ENCODE measurements at regions not wholly inside any gene's neighbourhood (a gene's known extent, or its start where the extent isn't known, plus 50 kb on each side); places are given as distances from the start of the nearest gene placed in this dataset.
"Not testable (repeated sequence)": the region's sequence is repeated elsewhere in the genome, so short reads cannot be mapped to it uniquely, and the experiment has no call there.

DNA sequence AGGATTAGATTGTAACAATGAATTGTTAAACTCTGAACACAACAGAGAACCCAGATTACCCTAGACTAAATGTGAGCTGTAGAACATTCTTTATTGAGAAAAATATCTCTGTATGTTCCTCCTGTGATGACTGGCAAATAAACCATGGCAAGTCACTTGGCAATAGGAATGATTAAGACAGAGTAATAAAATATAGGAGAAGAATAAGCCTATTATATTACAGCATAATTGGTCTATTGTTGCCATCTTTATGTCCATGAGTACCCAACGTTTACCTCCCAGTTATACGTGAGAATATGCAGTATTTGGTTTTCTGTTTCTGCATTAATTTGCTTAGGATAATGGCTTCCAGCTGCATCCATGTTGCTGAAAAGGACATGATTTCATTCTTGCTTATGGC is 211.2 kb upstream of the AVPR1A start:
- TF ChIP-seq, protein P1, sequence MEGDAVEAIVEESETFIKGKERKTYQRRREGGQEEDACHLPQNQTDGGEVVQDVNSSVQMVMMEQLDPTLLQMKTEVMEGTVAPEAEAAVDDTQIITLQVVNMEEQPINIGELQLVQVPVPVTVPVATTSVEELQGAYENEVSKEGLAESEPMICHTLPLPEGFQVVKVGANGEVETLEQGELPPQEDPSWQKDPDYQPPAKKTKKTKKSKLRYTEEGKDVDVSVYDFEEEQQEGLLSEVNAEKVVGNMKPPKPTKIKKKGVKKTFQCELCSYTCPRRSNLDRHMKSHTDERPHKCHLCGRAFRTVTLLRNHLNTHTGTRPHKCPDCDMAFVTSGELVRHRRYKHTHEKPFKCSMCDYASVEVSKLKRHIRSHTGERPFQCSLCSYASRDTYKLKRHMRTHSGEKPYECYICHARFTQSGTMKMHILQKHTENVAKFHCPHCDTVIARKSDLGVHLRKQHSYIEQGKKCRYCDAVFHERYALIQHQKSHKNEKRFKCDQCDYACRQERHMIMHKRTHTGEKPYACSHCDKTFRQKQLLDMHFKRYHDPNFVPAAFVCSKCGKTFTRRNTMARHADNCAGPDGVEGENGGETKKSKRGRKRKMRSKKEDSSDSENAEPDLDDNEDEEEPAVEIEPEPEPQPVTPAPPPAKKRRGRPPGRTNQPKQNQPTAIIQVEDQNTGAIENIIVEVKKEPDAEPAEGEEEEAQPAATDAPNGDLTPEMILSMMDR (IDR thresholded peaks at IDR 0.05; ENCODE audit: poor library complexity, severe bottlenecking): no peak

DNA sequence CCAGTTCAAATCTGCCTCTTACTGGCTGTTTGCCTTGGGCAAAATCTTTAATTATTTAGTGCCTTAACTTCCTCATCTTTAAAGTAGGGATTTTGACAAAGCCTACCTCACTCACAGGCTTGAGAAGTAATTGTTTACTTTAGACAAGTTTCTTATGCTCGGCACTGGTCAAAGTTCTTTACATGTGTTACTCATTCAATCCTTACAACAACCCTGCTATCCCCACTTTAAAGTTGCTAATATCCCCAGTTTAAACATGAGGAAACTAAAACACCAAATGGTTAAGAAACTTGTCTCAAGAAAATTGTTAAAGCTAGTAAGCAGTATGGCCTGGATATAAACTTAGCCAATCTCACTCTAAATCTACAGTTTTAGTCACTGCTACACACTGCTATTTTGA is 204.0 kb upstream of the AVPR1A start:
- ATAC-seq (ENCODE audit: low read depth) (no peak), DNase-seq (ENCODE audit: low spot score) (no peak)
- Histone ChIP-seq H3K9me3 (ENCODE audit: severe bottlenecking) (no peaks in the 10 kb centered on the region), H3K27me3 (ENCODE audit: insufficient read depth, poor library complexity, severe bottlenecking) (peaks cover 12% of the 10 kb centered on the region), H3K27ac (ENCODE audit: poor library complexity, severe bottlenecking) (no peak overlapping the region), H3K4me3 (ENCODE audit: severe bottlenecking) (no peak overlapping the region), H3K36me3 (ENCODE audit: low read depth) (no peaks in the 10 kb centered on the region), H3K4me1 (ENCODE audit: insufficient read depth, poor library complexity, severe bottlenecking) (peaks cover 4% of the 10 kb centered on the region)
- TF ChIP-seq, protein P1 (IDR thresholded peaks at IDR 0.05; ENCODE audit: poor library complexity, severe bottlenecking): no peak

More for the DNA sequence above, 211.2 kb upstream of the AVPR1A start:
- Histone ChIP-seq H3K27ac (ENCODE audit: poor library complexity, severe bottlenecking) (no peak overlapping the region), H3K36me3 (ENCODE audit: low read depth) (no peaks in the 10 kb centered on the region), H3K27me3 (ENCODE audit: insufficient read depth, poor library complexity, severe bottlenecking) (peaks cover 19% of the 10 kb centered on the region), H3K4me1 (ENCODE audit: insufficient read depth, poor library complexity, severe bottlenecking) (no peaks in the 10 kb centered on the region), H3K4me3 (ENCODE audit: severe bottlenecking) (no peak overlapping the region), H3K9me3 (ENCODE audit: severe bottlenecking) (no peaks in the 10 kb centered on the region)
- DNase-seq (ENCODE audit: low spot score) (no peak), ATAC-seq (ENCODE audit: low read depth) (no peak)

DNA sequence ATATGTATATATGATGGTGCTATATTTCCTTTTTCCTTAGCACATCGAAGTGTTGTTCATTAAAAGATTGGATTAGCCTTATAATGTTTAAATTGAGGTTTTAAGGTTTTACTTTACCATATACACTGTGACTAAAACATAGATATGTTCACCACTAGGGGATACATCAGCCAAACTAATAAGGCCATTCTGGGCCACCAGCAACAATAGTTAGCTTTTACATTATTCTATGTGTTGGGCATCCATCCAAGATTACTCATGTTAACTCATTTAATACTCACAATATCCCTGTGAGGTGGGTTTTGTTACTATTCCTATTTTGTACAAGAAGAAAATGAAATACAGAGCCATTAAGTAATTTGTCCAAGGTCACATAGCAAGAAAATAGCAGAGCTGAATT is 202.6 kb upstream of the AVPR1A start:
- DNase-seq (ENCODE audit: low spot score) (no peak), ATAC-seq (ENCODE audit: low read depth) (peak; percentile 78)
- no peak overlapping the region for H3K4me3 ChIP-seq (ENCODE audit: severe bottlenecking)
- peaks cover 4% of the 10 kb centered on the region for H3K4me1 ChIP-seq (ENCODE audit: insufficient read depth, poor library complexity, severe bottlenecking)
- TF ChIP-seq, protein P1 (IDR thresholded peaks at IDR 0.05; ENCODE audit: poor library complexity, severe bottlenecking): peak; percentile 39
- H3K36me3 ChIP-seq (ENCODE audit: low read depth): no peaks in the 10 kb centered on the region
- H3K9me3 ChIP-seq (ENCODE audit: severe bottlenecking): no peaks in the 10 kb centered on the region
- H3K27me3 ChIP-seq (ENCODE audit: insufficient read depth, poor library complexity, severe bottlenecking): peaks cover 8% of the 10 kb centered on the region
- no peak overlapping the region for H3K27ac ChIP-seq (ENCODE audit: poor library complexity, severe bottlenecking)

DNA sequence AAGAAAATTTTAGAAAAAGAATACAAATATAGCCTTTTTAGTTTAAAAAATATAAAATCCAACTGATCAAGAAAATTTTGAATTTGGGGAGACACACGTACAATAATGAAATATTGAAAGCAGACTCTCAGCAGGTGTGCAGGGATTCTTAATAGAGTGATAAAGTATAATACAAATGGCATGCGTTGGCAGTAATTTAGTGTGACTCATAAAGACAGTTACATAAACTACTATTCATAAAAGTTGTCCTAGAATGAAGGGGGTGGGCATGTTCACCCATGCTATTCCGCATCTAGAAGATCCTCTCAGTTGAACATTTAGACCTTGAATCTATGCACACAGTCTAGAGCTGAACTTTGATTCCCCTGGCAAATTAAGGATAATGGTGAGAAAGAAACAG is 200.4 kb upstream of the AVPR1A start:
- peaks cover 4% of the 10 kb centered on the region for H3K4me1 ChIP-seq (ENCODE audit: insufficient read depth, poor library complexity, severe bottlenecking)
- TF ChIP-seq, protein P1 (IDR thresholded peaks at IDR 0.05; ENCODE audit: poor library complexity, severe bottlenecking): no peak
- H3K36me3 ChIP-seq (ENCODE audit: low read depth): no peaks in the 10 kb centered on the region
- H3K27ac ChIP-seq (ENCODE audit: poor library complexity, severe bottlenecking): no peak overlapping the region
- peaks cover 3% of the 10 kb centered on the region for H3K27me3 ChIP-seq (ENCODE audit: insufficient read depth, poor library complexity, severe bottlenecking)
- DNase-seq (ENCODE audit: low spot score) (no peak), ATAC-seq (ENCODE audit: low read depth) (peak; percentile 76)
- H3K9me3 ChIP-seq (ENCODE audit: severe bottlenecking): no peaks in the 10 kb centered on the region
- no peak overlapping the region for H3K4me3 ChIP-seq (ENCODE audit: severe bottlenecking)

DNA sequence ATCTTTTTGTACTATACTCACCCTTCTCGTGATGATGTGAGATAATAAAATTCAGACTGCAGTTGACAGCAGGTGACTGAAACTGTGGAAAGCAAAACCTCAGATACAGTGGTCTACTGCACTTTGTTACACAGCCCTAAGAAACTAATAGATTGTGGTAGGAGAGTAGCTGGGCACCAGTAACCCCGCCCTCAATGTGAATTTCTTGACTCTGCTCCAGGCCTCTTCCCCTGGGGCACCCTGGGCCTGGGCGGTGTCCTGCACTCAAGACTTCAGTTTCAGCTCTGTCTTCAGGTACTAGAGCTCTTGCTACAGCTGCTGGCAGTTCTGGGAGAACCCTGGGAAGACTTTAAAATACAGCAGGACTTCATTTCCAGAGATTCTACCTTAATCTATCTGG is 197.6 kb upstream of the AVPR1A start:
- peaks cover 4% of the 10 kb centered on the region for H3K4me1 ChIP-seq (ENCODE audit: insufficient read depth, poor library complexity, severe bottlenecking)
- no peak overlapping the region for H3K4me3 ChIP-seq (ENCODE audit: severe bottlenecking)
- H3K27me3 ChIP-seq (ENCODE audit: insufficient read depth, poor library complexity, severe bottlenecking): peaks cover 3% of the 10 kb centered on the region
- peak; percentile 34; the same call in 2 of the 3 replicates for ATAC-seq (ENCODE audit: low read depth)
- no peak for DNase-seq (ENCODE audit: low spot score)
- H3K36me3 ChIP-seq (ENCODE audit: low read depth): no peaks in the 10 kb centered on the region
- no peaks in the 10 kb centered on the region for H3K9me3 ChIP-seq (ENCODE audit: severe bottlenecking)
- H3K27ac ChIP-seq (ENCODE audit: poor library complexity, severe bottlenecking): no peak overlapping the region
- TF ChIP-seq, protein P1 (IDR thresholded peaks at IDR 0.05; ENCODE audit: poor library complexity, severe bottlenecking): no peak

DNA sequence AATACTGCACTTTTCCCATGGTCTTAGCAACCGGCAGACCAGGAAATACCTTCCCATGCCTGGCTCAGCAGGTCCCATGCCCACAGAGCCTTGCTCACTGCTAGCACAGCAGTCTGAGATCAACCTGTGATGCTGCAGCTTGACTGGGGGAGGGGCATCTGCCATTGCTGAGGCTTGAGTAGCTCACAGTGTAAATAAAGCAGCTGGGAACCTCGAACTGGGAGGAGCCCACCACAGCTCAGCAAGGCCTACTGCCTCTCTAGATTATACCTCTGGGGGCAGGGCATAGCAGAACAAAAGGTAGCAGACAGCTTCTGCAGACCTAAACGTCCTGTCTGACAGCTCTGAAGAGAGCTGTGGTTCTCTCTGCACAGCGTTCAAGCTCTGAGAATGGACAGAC is 186.2 kb upstream of the AVPR1A start:
- not testable (repeated sequence) for H3K36me3 ChIP-seq (ENCODE audit: low read depth); H3K4me1 ChIP-seq (ENCODE audit: insufficient read depth, poor library complexity, severe bottlenecking); DNase-seq (ENCODE audit: low spot score); H3K27ac ChIP-seq (ENCODE audit: poor library complexity, severe bottlenecking); H3K4me3 ChIP-seq (ENCODE audit: severe bottlenecking); H3K27me3 ChIP-seq (ENCODE audit: insufficient read depth, poor library complexity, severe bottlenecking); ATAC-seq (ENCODE audit: low read depth); H3K9me3 ChIP-seq (ENCODE audit: severe bottlenecking)

Measured in RWPE2 (cell line).